ENCODE measurements at regions not wholly inside any gene's neighbourhood (a gene's known extent, or its start where the extent isn't known, plus 50 kb on each side); places are given as distances from the start of the nearest gene placed in this dataset.

DNA sequence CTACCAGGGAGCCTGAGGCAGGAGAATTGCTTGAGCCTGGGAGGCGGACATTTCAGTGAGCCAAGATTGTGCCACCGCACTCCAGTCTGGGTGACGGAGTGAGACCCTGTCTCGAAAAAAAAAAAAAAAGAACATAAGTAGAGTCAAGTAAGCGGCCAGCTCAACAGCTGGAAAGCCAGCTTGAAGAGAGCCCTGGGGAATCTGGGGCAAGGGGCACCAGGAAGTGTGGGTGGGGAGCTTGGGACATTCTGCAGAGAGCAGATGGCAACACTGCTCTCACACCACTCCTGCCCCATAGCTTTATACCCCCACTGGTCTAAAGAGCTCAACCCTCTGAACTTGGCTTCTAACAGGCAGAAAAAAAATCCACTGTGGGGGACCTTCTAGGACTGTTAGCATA lies 505.6 kb downstream of the BUD13 start:
- TF ChIP-seq, protein P1, sequence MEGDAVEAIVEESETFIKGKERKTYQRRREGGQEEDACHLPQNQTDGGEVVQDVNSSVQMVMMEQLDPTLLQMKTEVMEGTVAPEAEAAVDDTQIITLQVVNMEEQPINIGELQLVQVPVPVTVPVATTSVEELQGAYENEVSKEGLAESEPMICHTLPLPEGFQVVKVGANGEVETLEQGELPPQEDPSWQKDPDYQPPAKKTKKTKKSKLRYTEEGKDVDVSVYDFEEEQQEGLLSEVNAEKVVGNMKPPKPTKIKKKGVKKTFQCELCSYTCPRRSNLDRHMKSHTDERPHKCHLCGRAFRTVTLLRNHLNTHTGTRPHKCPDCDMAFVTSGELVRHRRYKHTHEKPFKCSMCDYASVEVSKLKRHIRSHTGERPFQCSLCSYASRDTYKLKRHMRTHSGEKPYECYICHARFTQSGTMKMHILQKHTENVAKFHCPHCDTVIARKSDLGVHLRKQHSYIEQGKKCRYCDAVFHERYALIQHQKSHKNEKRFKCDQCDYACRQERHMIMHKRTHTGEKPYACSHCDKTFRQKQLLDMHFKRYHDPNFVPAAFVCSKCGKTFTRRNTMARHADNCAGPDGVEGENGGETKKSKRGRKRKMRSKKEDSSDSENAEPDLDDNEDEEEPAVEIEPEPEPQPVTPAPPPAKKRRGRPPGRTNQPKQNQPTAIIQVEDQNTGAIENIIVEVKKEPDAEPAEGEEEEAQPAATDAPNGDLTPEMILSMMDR (IDR thresholded peaks at IDR 0.05; ENCODE audit: low read depth, low read length), result no peak
- no peak overlapping the region for H3K4me3 ChIP-seq (ENCODE audit: low read depth, low read length)

DNA sequence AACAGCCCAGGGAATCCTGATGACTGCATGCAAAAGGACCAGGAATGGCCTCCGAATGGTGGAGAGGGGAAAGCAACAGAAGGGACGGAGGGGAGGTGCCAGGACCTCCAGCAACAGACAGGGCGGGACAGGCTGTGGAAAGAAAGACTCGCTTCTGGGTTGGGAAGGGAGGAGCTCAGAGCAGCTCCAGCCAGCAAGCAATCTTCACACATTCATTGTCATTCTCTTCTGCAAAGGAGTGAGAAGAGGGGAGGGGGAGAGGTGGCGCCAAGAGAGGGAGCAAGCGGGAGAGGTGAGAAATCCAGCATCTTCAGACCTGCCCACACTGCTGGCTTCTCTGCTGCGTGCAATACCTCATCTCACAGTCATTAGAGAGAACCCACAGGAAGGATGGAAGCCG lies 509.0 kb downstream of the BUD13 start:
- TF ChIP-seq, protein P1 (IDR thresholded peaks at IDR 0.05; ENCODE audit: low read depth, low read length), result no peak
- no peak overlapping the region for H3K4me3 ChIP-seq (ENCODE audit: low read depth, low read length)

DNA sequence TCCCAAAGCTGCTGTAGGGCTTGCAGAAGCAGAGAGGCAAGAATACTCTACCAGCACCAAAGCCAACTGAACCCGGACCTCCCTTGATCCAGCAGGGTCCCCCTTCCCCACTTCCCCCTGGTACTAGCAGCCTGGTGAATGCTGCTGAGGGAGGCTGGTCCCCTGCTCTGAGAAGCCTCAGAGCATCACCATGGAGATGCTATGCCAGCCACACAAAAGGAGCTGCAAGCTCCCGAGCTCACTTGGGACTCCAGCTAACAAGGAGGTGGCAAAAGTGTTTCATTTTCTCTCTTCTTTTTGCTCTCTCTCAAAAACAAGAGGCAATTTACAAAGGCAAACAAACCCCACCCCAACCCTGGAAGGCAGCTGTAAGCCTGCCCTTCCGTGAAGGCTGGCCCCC lies 509.8 kb downstream of the BUD13 start:
- no peak overlapping the region for H3K4me3 ChIP-seq (ENCODE audit: low read depth, low read length)
- TF ChIP-seq, protein P1 (IDR thresholded peaks at IDR 0.05; ENCODE audit: low read depth, low read length), result no peak

DNA sequence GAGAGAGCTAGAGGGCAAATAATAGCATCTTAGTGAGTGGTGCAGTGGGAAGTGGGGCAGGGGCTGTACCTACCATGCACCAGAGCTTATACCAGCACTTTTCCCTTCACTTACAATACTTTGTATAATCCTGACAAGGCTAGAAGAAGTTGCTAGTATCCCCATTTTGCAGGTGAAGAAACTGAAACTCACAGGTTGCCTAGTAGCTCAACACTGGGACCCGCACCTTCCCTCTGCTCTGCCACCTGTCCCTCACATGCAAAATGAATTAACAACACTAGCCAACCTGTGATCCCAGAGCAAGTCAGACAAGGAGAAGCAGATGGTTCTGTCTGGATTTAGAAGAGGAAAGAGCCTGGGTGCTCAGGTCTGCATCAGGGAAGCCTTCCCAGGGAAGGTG lies 510.4 kb downstream of the BUD13 start:
- no peak overlapping the region for H3K4me3 ChIP-seq (ENCODE audit: low read depth, low read length)
- TF ChIP-seq, protein P1 (IDR thresholded peaks at IDR 0.05; ENCODE audit: low read depth, low read length), result no peak

DNA sequence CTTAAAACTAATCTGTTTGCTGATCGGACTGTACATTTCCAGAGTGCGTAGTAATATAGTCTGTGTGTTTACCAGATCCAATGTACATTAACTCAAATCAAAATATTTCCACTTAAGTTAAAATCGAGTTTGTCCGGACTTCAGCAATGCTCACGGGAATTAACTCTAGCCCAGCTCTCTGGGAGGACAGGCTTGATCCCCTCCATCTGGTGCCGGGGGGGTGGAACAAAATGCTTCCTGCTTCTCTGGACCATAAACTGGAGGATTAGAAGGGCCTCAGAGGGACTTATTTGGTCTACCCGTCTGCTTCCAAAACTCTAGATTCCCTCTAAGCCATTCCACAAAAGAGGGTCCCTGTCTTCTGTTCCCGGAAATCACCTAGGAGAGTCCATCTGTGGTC lies 511.2 kb downstream of the BUD13 start:
- no peak overlapping the region for H3K4me3 ChIP-seq (ENCODE audit: low read depth, low read length)
- TF ChIP-seq, protein P1 (IDR thresholded peaks at IDR 0.05; ENCODE audit: low read depth, low read length), result no peak

DNA sequence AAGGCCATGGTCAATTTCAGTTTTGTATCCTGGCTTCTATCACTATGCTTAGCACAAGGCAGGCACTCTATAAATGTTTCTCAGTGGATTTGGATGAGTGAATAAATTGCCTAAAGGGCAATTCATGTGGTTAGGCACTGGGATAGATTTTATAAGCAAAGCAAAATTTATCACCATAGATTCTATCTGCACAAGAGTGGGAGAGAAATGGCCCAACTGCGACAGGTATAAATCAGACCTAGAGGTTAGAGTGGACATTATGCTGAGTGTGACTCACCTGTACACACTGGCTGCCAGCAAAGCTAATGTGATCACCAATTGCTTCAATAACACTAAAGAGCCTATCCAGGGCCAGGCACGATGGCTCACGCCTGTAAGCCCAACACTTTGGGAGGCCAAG lies 514.0 kb downstream of the BUD13 start:
- H3K4me3 ChIP-seq (ENCODE audit: low read depth, low read length), result no peak overlapping the region
- TF ChIP-seq, protein P1 (IDR thresholded peaks at IDR 0.05; ENCODE audit: low read depth, low read length), result no peak

DNA sequence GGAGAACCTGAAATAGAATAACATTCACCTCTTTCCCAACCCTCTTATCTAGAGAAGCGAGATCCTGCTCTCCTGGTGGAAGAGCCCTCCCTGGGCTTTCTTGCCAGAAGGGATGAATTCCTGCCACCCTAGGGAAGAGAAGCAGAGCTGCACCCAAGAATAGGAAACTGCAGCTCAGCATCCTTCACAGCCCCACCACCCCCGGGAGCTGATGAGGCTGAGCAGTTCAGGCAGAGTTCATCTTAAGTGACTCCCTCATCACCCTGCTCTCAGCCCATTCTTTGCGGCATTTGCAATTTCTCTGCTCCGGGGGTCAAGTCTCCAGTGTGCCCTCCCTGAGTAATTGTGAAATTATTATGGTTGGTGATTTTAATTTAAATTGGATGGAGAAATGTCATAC lies 514.9 kb downstream of the BUD13 start:
- no peak overlapping the region for H3K4me3 ChIP-seq (ENCODE audit: low read depth, low read length)
- TF ChIP-seq, protein P1 (IDR thresholded peaks at IDR 0.05; ENCODE audit: low read depth, low read length), result no peak
